ENCODE measurements at regions not wholly inside any gene's neighbourhood (a gene's known extent, or its start where the extent isn't known, plus 50 kb on each side); places are given as distances from the start of the nearest gene placed in this dataset.

GRCh38 chr12:123036466-123037285, 56.2 kb downstream of the ARL6IP4 start:
- no peak overlapping the region for H3K27ac ChIP-seq (ENCODE audit: low read depth)
- no peak overlapping the region for H3K4me3 ChIP-seq
- no peaks in the 10 kb centered on the region for H3K9me2 ChIP-seq (ENCODE audit: insufficient read depth)
- H4K20me1 ChIP-seq (replicated peaks; ENCODE audit: insufficient read depth) = no peaks in the 10 kb centered on the region
- no peak for ATAC-seq
- no peak overlapping the region for H3K4me3 Mint-ChIP-seq
- peaks cover 3% of the 10 kb centered on the region for H3K27me3 Mint-ChIP-seq (ENCODE audit: insufficient read depth, low read depth, poor library complexity)
- H3K9me3 Mint-ChIP-seq = no peaks in the 10 kb centered on the region
- no peaks in the 10 kb centered on the region for H3K4me1 ChIP-seq (ENCODE audit: insufficient read depth)
- TF ChIP-seq ETS1 (IDR thresholded peaks at IDR 0.05) (no peak), POLR2AphosphoS5 (IDR thresholded peaks at IDR 0.05; ENCODE audit: low read depth) (no peak), EZH2phosphoT487 (IDR thresholded peaks at IDR 0.05; ENCODE audit: unreplicated experiment) (no peak), ZNF331 (CRISPR knock-in tag; IDR thresholded peaks at IDR 0.05; ENCODE audit: low read depth) (no peak), CREB1 (CRISPR knock-in tag; IDR thresholded peaks at IDR 0.05; ENCODE audit: low read depth) (no peak), STAT1 (IDR thresholded peaks at IDR 0.05; ENCODE audit: unreplicated experiment) (no peak), REST (IDR thresholded peaks at IDR 0.05; ENCODE audit: unreplicated experiment) (no peak), EZH2 (IDR thresholded peaks at IDR 0.05; ENCODE audit: low read depth, unreplicated experiment) (no peak), ZNF462 (CRISPR knock-in tag; IDR thresholded peaks at IDR 0.05) (no peak)
- H3K4me2 ChIP-seq = no peak overlapping the region
- H3F3A ChIP-seq (replicated peaks; ENCODE audit: low read depth) = no peaks in the 10 kb centered on the region
- no peak overlapping the region for H3K27ac Mint-ChIP-seq
- H3K79me2 ChIP-seq (replicated peaks; ENCODE audit: insufficient read depth) = no peaks in the 10 kb centered on the region
- no peaks in the 10 kb centered on the region for H3K36me3 Mint-ChIP-seq (ENCODE audit: low read depth)
- no peaks in the 10 kb centered on the region for H3K4me1 Mint-ChIP-seq
- no peak overlapping the region for H2AFZ ChIP-seq
- no peaks in the 10 kb centered on the region for H3K27me3 ChIP-seq (ENCODE audit: insufficient read depth)
- DNase-seq (ENCODE audit: low spot score) = no peak
- H3K36me3 ChIP-seq (ENCODE audit: insufficient read depth) = no peaks in the 10 kb centered on the region
